Prostate gland (tissue), 2 donors: ENCODE measurements at regions not wholly inside any gene's neighbourhood (a gene's known extent, or its start where the extent isn't known, plus 50 kb on each side); places are given as distances from the start of the nearest gene placed in this dataset.
"Not testable (repeated sequence)": the region's sequence is repeated elsewhere in the genome, so short reads cannot be mapped to it uniquely, and the experiment has no call there.

Experiments
- DNase-seq: peaks from one replicate; pipeline ENCODE4 v3.0.0-alpha.2; 2019; ENCODE audit warnings: low spot score
- H3K27ac ChIP-seq, 2 donors: fragments of 200-600 bp; sonication (generic); 2 replicates each; pipeline ENCODE4 v1.5.1; 2017 to 2019
- H3K27me3 ChIP-seq: fragments of 200-600 bp; sonication (generic); replicated peaks from 2 replicates; pipeline ENCODE4 v1.5.1; 2019; ENCODE audit not compliant: insufficient read depth
- H3K36me3 ChIP-seq, 2 donors: fragments of 200-600 bp; sonication (generic); 1 replicate in 1 of 2; 2 replicates in 1 of 2; pipeline versions ENCODE4 v1.5.1 to v1.8.1; 2017 to 2019
- H3K4me1 ChIP-seq: fragments of 200-600 bp; sonication (generic); replicated peaks from 2 replicates; pipeline ENCODE4 v1.5.1; 2019
- H3K4me3 ChIP-seq, 2 donors: fragments of 200-600 bp; sonication (generic); 2 replicates each; pipeline ENCODE4 v1.5.1; 2017 to 2019
- H3K9me3 ChIP-seq: fragments of 200-600 bp; sonication (generic); 2 replicates; pipeline ENCODE4 v1.5.1; 2017
- CTCF ChIP-seq, 4 experiments: fragments of 200-600 bp in 2 of 4; fragments of 450-650 bp in 2 of 4; sonication (generic) in 2 of 4; IDR thresholded peaks; 1 replicate in 3 of 4; 2 replicates in 1 of 4; pipeline ENCODE4 v1.5.1; 2016 to 2019; ENCODE audit warnings: antibody characterized with exemption in 4 of 4, mild to moderate bottlenecking in 2 of 4, moderate library complexity in 2 of 4
- POLR2A ChIP-seq: fragments of 450-650 bp; IDR thresholded peaks from one replicate; pipeline ENCODE4 v1.6.1; 2016; ENCODE audit warnings: antibody characterized with exemption, mild to moderate bottlenecking
- POLR2AphosphoS5 ChIP-seq: sonication (generic); formaldehyde crosslinking; IDR thresholded peaks from one replicate; pipeline ENCODE4 v1.6.1; 2017; ENCODE audit warnings: antibody characterized with exemption
- WGBS: methylation state at CpG from one replicate; pipeline ENCODE4 v1.1.5; 2018; 5-methylcytosine and 5-hydroxymethylcytosine counted together
- intact Hi-C: fragments of 100-400 bp; cut with DNase I; formaldehyde crosslinking; loops from one replicate; pipeline ENCODE4 v1.14.2; 2022

GRCh38 chr5:166909040-166909439 lies 1382.4 kb upstream of the WWC1 start:
- H3K4me1 ChIP-seq: no peaks in the 10 kb centered on the region
- no peaks in the 10 kb centered on the region for H3K27me3 ChIP-seq
- DNase-seq: no peak
- H3K4me3 ChIP-seq: no peak overlapping the region
- intact Hi-C loops: no loop called here
- H3K9me3 ChIP-seq: no peaks in the 10 kb centered on the region
- H3K36me3 ChIP-seq: no peaks in the 10 kb centered on the region
- no peak overlapping the region for H3K27ac ChIP-seq
- no peak for TF ChIP-seq POLR2AphosphoS5
- TF ChIP-seq CTCF (IDR thresholded peaks at IDR 0.05): no peak
- TF ChIP-seq POLR2A: no peak

GRCh38 chr5:166909926-166910325 lies 1381.5 kb upstream of the WWC1 start:
- intact Hi-C loops: no loop called here
- Histone ChIP-seq H3K36me3 (no peaks in the 10 kb centered on the region), H3K27ac (no peak overlapping the region), H3K4me1 (no peaks in the 10 kb centered on the region), H3K4me3 (no peak overlapping the region), H3K27me3 (no peaks in the 10 kb centered on the region), H3K9me3 (no peaks in the 10 kb centered on the region)
- 95% methylated on average over 2 of the region's 2 CpGs for WGBS
- TF ChIP-seq POLR2A: no peak
- TF ChIP-seq CTCF (IDR thresholded peaks at IDR 0.05): no peak
- no peak for TF ChIP-seq POLR2AphosphoS5
- no peak for DNase-seq

GRCh38 chr5:166910995-166911394 lies 1380.5 kb upstream of the WWC1 start:
- Histone ChIP-seq H3K27me3 (no peaks in the 10 kb centered on the region), H3K9me3 (no peaks in the 10 kb centered on the region), H3K36me3 (no peaks in the 10 kb centered on the region), H3K27ac (no peak overlapping the region), H3K4me3 (no peak overlapping the region), H3K4me1 (no peaks in the 10 kb centered on the region)
- intact Hi-C loops: no loop called here
- TF ChIP-seq POLR2AphosphoS5: no peak
- no peak for TF ChIP-seq CTCF (IDR thresholded peaks at IDR 0.05)
- TF ChIP-seq POLR2A: no peak
- no peak for DNase-seq
- WGBS: 48% methylated on average over 3 of the region's 3 CpGs

GRCh38 chr5:166916021-166916420 lies 1375.4 kb upstream of the WWC1 start:
- intact Hi-C loops: no loop called here
- 58% methylated on average over 4 of the region's 4 CpGs for WGBS
- Histone ChIP-seq H3K36me3 (no peaks in the 10 kb centered on the region), H3K27me3 (no peaks in the 10 kb centered on the region), H3K27ac (no peak overlapping the region), H3K4me1 (no peaks in the 10 kb centered on the region), H3K4me3 (no peak overlapping the region), H3K9me3 (no peaks in the 10 kb centered on the region)
- DNase-seq: no peak
- no peak for TF ChIP-seq CTCF (IDR thresholded peaks at IDR 0.05)
- no peak for TF ChIP-seq POLR2A
- no peak for TF ChIP-seq POLR2AphosphoS5

GRCh38 chr5:166926138-166926537 lies 1365.3 kb upstream of the WWC1 start:
- no peaks in the 10 kb centered on the region for H3K4me1 ChIP-seq
- H3K27me3 ChIP-seq: no peaks in the 10 kb centered on the region
- no peak for DNase-seq
- intact Hi-C loops: no loop called here
- H3K36me3 ChIP-seq: no peaks in the 10 kb centered on the region
- no peaks in the 10 kb centered on the region for H3K9me3 ChIP-seq
- H3K27ac ChIP-seq: no peak overlapping the region
- 94% methylated on average over 11 of the region's 11 CpGs for WGBS
- H3K4me3 ChIP-seq: no peak overlapping the region
- TF ChIP-seq POLR2AphosphoS5: no peak
- no peak for TF ChIP-seq CTCF (IDR thresholded peaks at IDR 0.05)
- no peak for TF ChIP-seq POLR2A

- H3K27me3 ChIP-seq, H3K36me3 ChIP-seq, H3K27ac ChIP-seq, DNase-seq, H3K4me1 ChIP-seq, intact Hi-C loops, H3K9me3 ChIP-seq, H3K4me3 ChIP-seq: not testable (repeated sequence)
- 97% methylated on average over 48 of the region's 48 CpGs for WGBS
Observed at GRCh38 chr5:166926806-166927475, 1364.5 kb upstream of the WWC1 start.
